Peyer's patch (tissue), 4 donors: ENCODE measurements at regions not wholly inside any gene's neighbourhood (a gene's known extent, or its start where the extent isn't known, plus 50 kb on each side); places are given as distances from the start of the nearest gene placed in this dataset.

ENCODE experiments used
- DNase-seq, 3 donors: peaks; one replicate each; pipeline ENCODE4 v3.0.0-alpha.2; 2017 to 2019
- H3K27ac ChIP-seq, 4 donors: fragments of 200-600 bp; sonication (generic); one replicate each; pipeline ENCODE4 v1.5.1; 2016 to 2019
- H3K27me3 ChIP-seq, 2 donors: fragments of 200-600 bp; sonication (generic); one replicate each; pipeline ENCODE4 v1.5.1; 2019
- H3K36me3 ChIP-seq, 3 donors: fragments of 200-600 bp; sonication (generic); one replicate each; pipeline ENCODE4 v1.5.1; 2016 to 2019
- H3K4me1 ChIP-seq, 4 donors: fragments of 200-600 bp; sonication (generic); one replicate each; pipeline ENCODE4 v1.5.1; 2016 to 2019
- H3K4me3 ChIP-seq, 4 donors: fragments of 200-600 bp; sonication (generic); 1 replicate in 3 of 4; 2 replicates in 1 of 4; pipeline ENCODE4 v1.5.1; 2016 to 2019; ENCODE audit warnings: mild to moderate bottlenecking in 1 of 4
- H3K9me3 ChIP-seq, 4 donors: fragments of 200-600 bp; sonication (generic); one replicate each; pipeline ENCODE4 v1.5.1; 2016 to 2019; ENCODE audit warnings: mild to moderate bottlenecking in 1 of 4
- POLR2A ChIP-seq, 2 donors: fragments of 450-650 bp; IDR thresholded peaks; one replicate each; pipeline ENCODE4 v1.5.1; 2017; ENCODE audit warnings: antibody characterized with exemption in 2 of 2, mild to moderate bottlenecking in 2 of 2, moderate library complexity in 2 of 2
- TF ChIP-seq, protein P1 (sequence below), 6 experiments: fragments of 450-650 bp in 4 of 6; fragments of 200-600 bp in 2 of 6; sonication (generic) in 1 of 6; IDR thresholded peaks; one replicate each; pipeline ENCODE4 v1.5.1; 2017 to 2019; ENCODE audit warnings: antibody characterized with exemption in 6 of 6, mild to moderate bottlenecking in 3 of 6, moderate library complexity in 1 of 6

DNA sequence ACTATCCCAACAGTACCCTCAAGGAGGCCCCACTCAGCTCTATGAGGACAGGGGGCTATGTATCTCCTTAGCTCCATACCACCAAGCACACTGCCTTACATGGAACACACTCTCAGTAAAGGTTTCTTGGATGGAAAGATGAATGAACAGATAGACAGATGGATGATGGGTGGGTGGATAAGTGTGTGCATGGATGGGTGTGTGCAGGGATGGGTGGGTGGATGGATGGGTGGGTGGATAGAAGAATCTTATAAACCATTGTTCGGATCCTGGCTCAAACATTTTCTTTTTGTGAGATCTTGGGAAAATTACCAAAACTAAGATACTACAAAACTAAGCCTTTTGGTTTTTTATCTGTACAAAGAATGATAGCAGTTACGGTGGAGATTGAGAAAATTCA, 111.0 kb upstream of the NFIA start:
- DNase-seq: no peak
- H3K36me3 ChIP-seq: no peaks in the 10 kb centered on the region
- H3K4me1 ChIP-seq: no peaks in the 10 kb centered on the region
- H3K4me3 ChIP-seq: no peak overlapping the region
- H3K27ac ChIP-seq: no peak overlapping the region
- TF ChIP-seq, protein P1, sequence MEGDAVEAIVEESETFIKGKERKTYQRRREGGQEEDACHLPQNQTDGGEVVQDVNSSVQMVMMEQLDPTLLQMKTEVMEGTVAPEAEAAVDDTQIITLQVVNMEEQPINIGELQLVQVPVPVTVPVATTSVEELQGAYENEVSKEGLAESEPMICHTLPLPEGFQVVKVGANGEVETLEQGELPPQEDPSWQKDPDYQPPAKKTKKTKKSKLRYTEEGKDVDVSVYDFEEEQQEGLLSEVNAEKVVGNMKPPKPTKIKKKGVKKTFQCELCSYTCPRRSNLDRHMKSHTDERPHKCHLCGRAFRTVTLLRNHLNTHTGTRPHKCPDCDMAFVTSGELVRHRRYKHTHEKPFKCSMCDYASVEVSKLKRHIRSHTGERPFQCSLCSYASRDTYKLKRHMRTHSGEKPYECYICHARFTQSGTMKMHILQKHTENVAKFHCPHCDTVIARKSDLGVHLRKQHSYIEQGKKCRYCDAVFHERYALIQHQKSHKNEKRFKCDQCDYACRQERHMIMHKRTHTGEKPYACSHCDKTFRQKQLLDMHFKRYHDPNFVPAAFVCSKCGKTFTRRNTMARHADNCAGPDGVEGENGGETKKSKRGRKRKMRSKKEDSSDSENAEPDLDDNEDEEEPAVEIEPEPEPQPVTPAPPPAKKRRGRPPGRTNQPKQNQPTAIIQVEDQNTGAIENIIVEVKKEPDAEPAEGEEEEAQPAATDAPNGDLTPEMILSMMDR (IDR thresholded peaks at IDR 0.05): no peak
- no peak for TF ChIP-seq POLR2A (IDR thresholded peaks at IDR 0.05)
- H3K27me3 ChIP-seq: no peaks in the 10 kb centered on the region
- H3K9me3 ChIP-seq: no peaks in the 10 kb centered on the region

DNA sequence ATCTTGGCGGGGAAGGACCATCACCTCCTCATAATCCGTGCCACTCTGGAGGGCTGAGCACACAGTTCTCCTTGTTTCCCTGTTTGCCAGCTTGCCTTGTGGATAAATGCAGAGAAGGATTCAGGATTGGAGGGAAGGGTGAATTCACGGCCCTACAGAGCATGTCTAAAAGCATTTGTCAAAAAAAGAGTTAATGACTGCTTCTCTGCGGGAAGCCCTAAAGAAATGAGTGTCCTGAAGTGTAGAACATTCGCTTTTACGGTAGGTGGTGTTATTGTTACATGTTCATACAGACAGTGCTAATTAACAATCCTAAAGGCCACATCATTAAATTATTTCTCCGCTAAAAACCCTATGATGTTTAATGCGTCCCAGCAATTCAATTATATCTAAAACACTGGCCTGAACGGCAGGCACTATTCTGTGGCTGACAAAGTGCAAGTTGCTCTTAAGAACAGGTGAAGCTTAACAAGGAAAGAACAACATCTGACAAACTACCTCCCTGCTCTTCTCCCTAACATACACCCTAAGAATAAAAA, 112.3 kb upstream of the NFIA start:
- H3K4me3 ChIP-seq: no peak overlapping the region
- H3K4me1 ChIP-seq: no peaks in the 10 kb centered on the region
- no peaks in the 10 kb centered on the region for H3K36me3 ChIP-seq
- peaks cover 0 to 11% (median 3%) of the 10 kb centered on the region in 4 donors for H3K9me3 ChIP-seq
- no peaks in the 10 kb centered on the region for H3K27me3 ChIP-seq
- DNase-seq: no peak
- H3K27ac ChIP-seq: no peak overlapping the region
- TF ChIP-seq POLR2A (IDR thresholded peaks at IDR 0.05): no peak
- TF ChIP-seq, protein P1 (IDR thresholded peaks at IDR 0.05): peak in 4 of 6 experiments; percentile 17 to 64 (median 56)

DNA sequence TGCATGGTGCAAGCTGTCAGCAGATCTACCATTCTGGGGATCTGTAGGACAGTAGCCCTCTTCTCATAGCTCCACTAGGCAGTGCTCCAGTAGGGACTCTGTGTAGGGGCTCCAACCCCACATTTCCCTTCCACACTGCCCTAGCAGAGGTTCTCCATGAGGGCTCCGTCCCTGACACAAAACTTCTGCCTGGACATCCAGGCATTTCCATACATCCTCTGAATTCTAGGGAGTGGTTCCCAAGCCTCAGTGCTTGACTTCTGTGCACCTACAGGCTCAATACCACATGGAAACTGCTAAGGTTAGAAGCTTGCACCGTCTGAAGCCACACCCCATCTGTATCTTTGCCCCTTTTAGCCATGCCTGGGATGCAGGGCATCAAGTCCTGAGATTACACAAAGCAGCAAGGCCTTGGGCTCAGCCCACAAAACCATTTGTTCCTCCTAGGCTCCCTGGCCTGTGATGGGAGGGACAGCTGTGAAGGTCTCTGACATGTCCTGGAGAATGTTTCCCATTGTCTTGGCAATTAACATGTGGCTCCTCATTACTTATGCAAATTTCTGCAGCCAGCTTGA, 117.0 kb upstream of the NFIA start:
- Histone ChIP-seq H3K27ac (no peak overlapping the region), H3K27me3 (no peaks in the 10 kb centered on the region), H3K9me3 (peaks cover 0 to 15% (median 5%) of the 10 kb centered on the region in 4 donors), H3K4me3 (no peak overlapping the region), H3K36me3 (no peaks in the 10 kb centered on the region), H3K4me1 (no peaks in the 10 kb centered on the region)
- TF ChIP-seq, protein P1 (IDR thresholded peaks at IDR 0.05): no peak
- TF ChIP-seq POLR2A (IDR thresholded peaks at IDR 0.05): no peak
- no peak for DNase-seq

DNA sequence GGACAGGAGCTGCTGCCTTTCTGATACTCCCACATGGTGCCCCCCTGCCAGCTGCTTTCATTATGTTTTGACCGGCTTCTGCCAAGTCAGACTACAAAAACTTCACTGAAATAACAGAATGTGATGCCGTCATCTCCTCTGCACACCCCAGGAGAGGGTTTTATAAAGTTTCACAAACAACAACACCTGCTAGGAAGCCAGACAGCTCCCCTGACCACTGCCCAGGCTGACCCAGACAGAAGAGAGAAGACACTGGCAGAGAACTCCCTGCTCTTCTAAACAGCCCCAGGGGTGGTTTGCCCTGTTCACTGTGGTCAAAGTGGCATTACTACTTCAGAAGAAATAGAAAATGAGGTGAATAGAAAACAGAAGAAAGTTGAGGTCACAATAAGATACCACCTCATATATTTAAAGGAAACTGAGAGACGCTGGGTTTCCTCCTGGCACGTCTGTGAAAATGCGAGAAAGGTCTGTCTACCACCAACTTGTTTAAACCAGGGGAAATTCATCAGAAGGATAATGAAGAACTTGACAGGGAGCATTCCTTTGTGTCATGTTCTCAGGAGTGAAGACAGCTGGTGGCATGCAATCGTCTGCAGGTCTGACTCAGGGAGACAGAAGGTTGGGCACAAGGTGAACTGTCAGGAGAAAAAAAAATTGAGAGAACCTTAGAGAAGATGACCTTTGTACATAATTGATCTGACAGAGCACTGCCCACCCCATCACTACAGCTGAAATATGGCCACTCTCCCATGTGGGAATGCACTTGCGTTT, 119.0 kb upstream of the NFIA start:
- no peaks in the 10 kb centered on the region for H3K36me3 ChIP-seq
- H3K4me1 ChIP-seq: no peaks in the 10 kb centered on the region
- no peak for TF ChIP-seq POLR2A (IDR thresholded peaks at IDR 0.05)
- TF ChIP-seq, protein P1 (IDR thresholded peaks at IDR 0.05): no peak
- H3K9me3 ChIP-seq: peaks cover 0 to 15% (median 5%) of the 10 kb centered on the region in 4 donors
- H3K27me3 ChIP-seq: no peaks in the 10 kb centered on the region
- no peak overlapping the region for H3K4me3 ChIP-seq
- DNase-seq: no peak
- no peak overlapping the region for H3K27ac ChIP-seq

DNA sequence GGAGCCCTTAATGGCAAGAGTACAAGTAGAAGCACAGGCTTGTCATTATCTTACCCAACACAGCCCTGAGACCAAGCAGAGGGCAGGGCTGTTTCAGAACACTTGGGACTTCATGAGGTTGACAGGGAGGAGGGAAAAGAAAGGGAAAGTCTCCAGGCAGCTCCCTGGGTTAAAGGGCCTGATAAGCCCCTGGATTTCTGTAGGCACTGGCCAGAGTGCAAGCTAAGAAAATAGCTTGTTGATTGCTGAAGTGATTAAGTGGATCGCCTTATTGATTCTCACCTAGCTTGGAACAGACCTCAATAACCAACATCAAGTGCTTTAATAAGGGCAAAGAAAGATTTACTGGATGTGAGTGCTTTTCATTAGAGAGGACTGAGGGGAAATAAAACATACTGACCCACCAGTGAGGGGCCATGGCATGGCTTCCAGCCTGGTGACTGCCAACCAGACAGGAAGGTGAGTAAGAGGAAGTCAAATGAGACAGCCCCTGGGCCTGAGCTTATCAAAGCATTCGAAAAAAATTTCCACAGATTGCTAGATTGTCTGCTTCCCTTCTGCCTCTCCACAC, 121.4 kb upstream of the NFIA start:
- no peak for DNase-seq
- Histone ChIP-seq H3K4me3 (no peak overlapping the region), H3K4me1 (no peaks in the 10 kb centered on the region), H3K27me3 (no peaks in the 10 kb centered on the region), H3K36me3 (no peaks in the 10 kb centered on the region), H3K27ac (no peak overlapping the region), H3K9me3 (peaks cover 0 to 13% (median 5%) of the 10 kb centered on the region in 4 donors)
- TF ChIP-seq, protein P1 (IDR thresholded peaks at IDR 0.05): no peak
- TF ChIP-seq POLR2A (IDR thresholded peaks at IDR 0.05): no peak
